Epithelial cell of prostate (primary cell): ENCODE measurements at regions not wholly inside any gene's neighbourhood (a gene's known extent, or its start where the extent isn't known, plus 50 kb on each side); places are given as distances from the start of the nearest gene placed in this dataset.

Experiments
- DNase-seq: peaks from one replicate; pipeline ENCODE4 v3.0.0-alpha.2; 2011; ENCODE audit warnings: low read depth, low spot score
- H3K27ac ChIP-seq: fragments of 450-650 bp; 2 replicates; pipeline ENCODE4 v1.5.1; 2017; ENCODE audit warnings: mild to moderate bottlenecking

GRCh38 chr13:32956595-32956933 lies 59.7 kb upstream of the KL start:
- no peak for DNase-seq
- H3K27ac ChIP-seq = no peak overlapping the region

- H3K27ac ChIP-seq = no peak overlapping the region
- no peak for DNase-seq
Observed at GRCh38 chr13:32960626-32961025, 55.6 kb upstream of the KL start.

GRCh38 chr13:32961724-32962123 lies 54.5 kb upstream of the KL start:
- no peak for DNase-seq
- H3K27ac ChIP-seq = no peak overlapping the region

- DNase-seq = no peak
- no peak overlapping the region for H3K27ac ChIP-seq
Observed at GRCh38 chr13:32962342-32962741, 53.9 kb upstream of the KL start.

- no peak overlapping the region for H3K27ac ChIP-seq
- DNase-seq = no peak
Observed at GRCh38 chr13:32964987-32965386, 51.2 kb upstream of the KL start.
